Lower leg skin (tissue), 4 donors: ENCODE measurements at regions not wholly inside any gene's neighbourhood (a gene's known extent, or its start where the extent isn't known, plus 50 kb on each side); places are given as distances from the start of the nearest gene placed in this dataset.

Experiments used
- DNase-seq, 2 donors: peaks; one replicate each; pipeline ENCODE4 v3.0.0-alpha.2; 2019; ENCODE audit warnings: low spot score in 2 of 2
- H3K4me3 ChIP-seq: fragments of 200-600 bp; sonication (generic); 2 replicates; pipeline ENCODE4 v1.5.1; 2017; ENCODE audit warnings: mild to moderate bottlenecking, low read depth; ENCODE audit not compliant: poor library complexity, severe bottlenecking
- CTCF ChIP-seq, 3 donors: fragments of 450-650 bp; IDR thresholded peaks; one replicate each; pipeline ENCODE4 v1.5.1; 2016; ENCODE audit warnings: antibody characterized with exemption in 3 of 3, mild to moderate bottlenecking in 3 of 3, moderate library complexity in 2 of 3
- POLR2A ChIP-seq, 2 donors: fragments of 450-650 bp; IDR thresholded peaks; one replicate each; pipeline ENCODE4 v1.6.1; 2016 to 2017; ENCODE audit warnings: antibody characterized with exemption in 2 of 2, mild to moderate bottlenecking in 1 of 2, moderate library complexity in 1 of 2
- WGBS, 2 donors: methylation state at CpG; one replicate each; pipeline ENCODE4 v1.1.5; 2018; 5-methylcytosine and 5-hydroxymethylcytosine counted together
- intact Hi-C: fragments of 100-400 bp; cut with DNase I; formaldehyde crosslinking; loops from one replicate; pipeline ENCODE4 v1.15.0; 2023; ENCODE audit warnings: low total_unique reads

- WGBS, 2 donors, result 76 to 85% methylated on average over 33 to 36 of the region's 36 CpGs
- intact Hi-C loops, result no loop called here
- no peak for TF ChIP-seq CTCF (IDR thresholded peaks at IDR 0.05)
- DNase-seq, result peak in 1 of 2 donors; percentile 78
- H3K4me3 ChIP-seq, result no peak overlapping the region
Measured at GRCh38 chr20:63086421-63087235, 79.9 kb upstream of the BHLHE23 start.

- peak in 1 of 2 donors; percentile 81 for DNase-seq
- intact Hi-C loops, result no loop called here
- no peak overlapping the region for H3K4me3 ChIP-seq
- WGBS, 2 donors, result 61 to 66% methylated on average over 34 of the region's 34 CpGs
- TF ChIP-seq POLR2A (IDR thresholded peaks at IDR 0.05) (no peak), CTCF (IDR thresholded peaks at IDR 0.05) (no peak)
Measured at GRCh38 chr20:63085151-63085861, 78.5 kb upstream of the BHLHE23 start.

- TF ChIP-seq POLR2A (IDR thresholded peaks at IDR 0.05), result no peak
- DNase-seq, result peak in 1 of 2 donors; percentile 64
- WGBS, 2 donors, result 64 to 65% methylated on average over 12 to 14 of the region's 15 CpGs
- intact Hi-C loops, result no loop called here
- no peak overlapping the region for H3K4me3 ChIP-seq
Measured at GRCh38 chr20:63084563-63084927, 77.8 kb upstream of the BHLHE23 start.

- no peak overlapping the region for H3K4me3 ChIP-seq
- WGBS, 2 donors, result 73 to 77% methylated on average over 26 to 27 of the region's 34 CpGs
- intact Hi-C loops, result no loop called here
- TF ChIP-seq POLR2A (IDR thresholded peaks at IDR 0.05) (no peak), CTCF (IDR thresholded peaks at IDR 0.05) (no peak)
- peak in 1 of 2 donors; percentile 53 for DNase-seq
Measured at GRCh38 chr20:63083831-63084562, 77.2 kb upstream of the BHLHE23 start.

GRCh38 chr20:63082939-63083735, 76.4 kb upstream of the BHLHE23 start:
- 84% methylated on average over 23 of the region's 23 CpGs for WGBS, 2 donors
- peak in 1 of 2 donors; percentile 76 for DNase-seq
- no peak overlapping the region for H3K4me3 ChIP-seq
- TF ChIP-seq CTCF (IDR thresholded peaks at IDR 0.05) (no peak), POLR2A (IDR thresholded peaks at IDR 0.05) (no peak)
- intact Hi-C loops, result no loop called here
